AG10803 (cell line): ENCODE measurements at regions not wholly inside any gene's neighbourhood (a gene's known extent, or its start where the extent isn't known, plus 50 kb on each side); places are given as distances from the start of the nearest gene placed in this dataset.

ENCODE experiments used
- DNase-seq: peaks from one replicate; pipeline ENCODE4 v3.0.0; 2010; ENCODE audit warnings: low read depth
- H3K4me3 ChIP-seq: 2 replicates; pipeline ENCODE4 v1.5.1; 2011; ENCODE audit warnings: mild to moderate bottlenecking, low read length, control low read depth
- TF ChIP-seq, protein P1 (sequence below): conservative IDR thresholded peaks from 2 replicates; pipeline ENCODE4 v1.5.1; 2011; ENCODE audit warnings: mild to moderate bottlenecking, low read length, control low read depth, inconsistent platforms

DNA sequence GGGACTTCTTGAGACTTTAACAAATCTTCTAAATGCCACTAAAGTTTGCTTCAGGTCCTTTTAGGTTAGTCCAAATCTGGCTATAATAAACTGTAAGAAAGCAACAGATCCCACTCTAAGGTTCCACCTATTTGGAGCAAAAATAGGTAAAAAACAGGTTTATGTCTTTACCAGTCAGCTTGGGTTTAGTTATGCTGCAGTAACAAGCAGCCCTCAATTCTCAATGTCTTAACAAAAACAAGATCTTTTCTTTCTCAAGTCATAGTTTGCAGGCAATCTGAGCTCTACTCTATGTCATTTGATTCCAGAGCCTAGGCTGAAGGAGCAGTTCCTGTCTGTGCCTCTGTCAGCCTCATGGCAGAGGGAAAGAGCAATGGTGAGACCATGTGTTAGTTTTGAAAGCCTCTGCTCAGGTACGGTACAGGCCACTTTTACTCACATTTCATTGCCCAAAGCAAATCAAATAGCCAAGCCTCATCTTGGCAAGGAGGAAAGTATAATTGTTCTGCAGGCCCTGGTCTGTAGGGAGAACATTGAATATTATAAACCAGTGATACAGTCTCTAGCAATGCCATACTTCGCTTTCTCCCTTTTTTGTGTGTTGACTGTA is 108.6 kb downstream of the CD83 start:
- DNase-seq, result no peak
- no peak overlapping the region for H3K4me3 ChIP-seq
- TF ChIP-seq, protein P1, sequence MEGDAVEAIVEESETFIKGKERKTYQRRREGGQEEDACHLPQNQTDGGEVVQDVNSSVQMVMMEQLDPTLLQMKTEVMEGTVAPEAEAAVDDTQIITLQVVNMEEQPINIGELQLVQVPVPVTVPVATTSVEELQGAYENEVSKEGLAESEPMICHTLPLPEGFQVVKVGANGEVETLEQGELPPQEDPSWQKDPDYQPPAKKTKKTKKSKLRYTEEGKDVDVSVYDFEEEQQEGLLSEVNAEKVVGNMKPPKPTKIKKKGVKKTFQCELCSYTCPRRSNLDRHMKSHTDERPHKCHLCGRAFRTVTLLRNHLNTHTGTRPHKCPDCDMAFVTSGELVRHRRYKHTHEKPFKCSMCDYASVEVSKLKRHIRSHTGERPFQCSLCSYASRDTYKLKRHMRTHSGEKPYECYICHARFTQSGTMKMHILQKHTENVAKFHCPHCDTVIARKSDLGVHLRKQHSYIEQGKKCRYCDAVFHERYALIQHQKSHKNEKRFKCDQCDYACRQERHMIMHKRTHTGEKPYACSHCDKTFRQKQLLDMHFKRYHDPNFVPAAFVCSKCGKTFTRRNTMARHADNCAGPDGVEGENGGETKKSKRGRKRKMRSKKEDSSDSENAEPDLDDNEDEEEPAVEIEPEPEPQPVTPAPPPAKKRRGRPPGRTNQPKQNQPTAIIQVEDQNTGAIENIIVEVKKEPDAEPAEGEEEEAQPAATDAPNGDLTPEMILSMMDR, result no peak

DNA sequence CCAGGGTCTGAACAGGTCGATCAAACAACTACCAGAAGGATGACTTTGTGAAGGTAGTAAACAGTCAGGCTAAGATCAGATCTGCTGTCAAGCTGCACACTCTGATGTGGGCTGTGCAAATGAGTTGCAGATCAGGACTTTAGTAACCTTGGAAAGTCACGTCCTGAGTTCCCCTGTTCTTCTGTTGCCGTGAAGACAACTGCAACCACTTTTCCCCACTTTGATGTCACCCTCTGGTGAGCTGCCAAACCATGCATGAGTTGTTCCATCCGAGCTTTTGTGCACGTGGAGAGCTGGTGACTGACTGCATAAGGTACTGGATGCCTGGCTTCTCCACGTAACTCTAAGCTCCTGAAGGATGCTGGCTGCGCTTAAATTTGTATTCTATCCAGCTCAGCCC is 111.0 kb downstream of the CD83 start:
- TF ChIP-seq, protein P1, result no peak
- DNase-seq, result peak; percentile 79
- H3K4me3 ChIP-seq, result no peak overlapping the region

DNA sequence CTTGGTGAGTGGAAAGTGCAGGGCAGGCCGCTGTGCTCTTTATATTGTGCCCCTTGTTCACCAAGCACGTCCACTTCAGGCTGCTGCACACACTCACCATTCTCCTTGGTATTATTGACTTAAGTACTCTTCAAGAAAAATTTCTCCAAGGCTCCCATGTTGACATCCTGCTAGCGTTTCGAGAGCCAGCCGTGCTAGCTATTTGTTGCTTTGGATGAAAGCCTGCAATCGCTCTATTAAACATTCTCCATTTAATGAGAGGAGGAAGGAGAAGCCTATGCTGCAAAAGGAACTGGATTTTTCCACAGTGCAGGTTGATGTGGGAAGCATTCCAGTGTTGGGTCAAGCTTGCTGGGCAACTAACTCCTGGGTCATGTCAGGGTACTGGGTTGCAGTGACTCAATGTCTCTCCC is 113.5 kb downstream of the CD83 start:
- TF ChIP-seq, protein P1, result no peak
- H3K4me3 ChIP-seq, result no peak overlapping the region
- no peak for DNase-seq

DNA sequence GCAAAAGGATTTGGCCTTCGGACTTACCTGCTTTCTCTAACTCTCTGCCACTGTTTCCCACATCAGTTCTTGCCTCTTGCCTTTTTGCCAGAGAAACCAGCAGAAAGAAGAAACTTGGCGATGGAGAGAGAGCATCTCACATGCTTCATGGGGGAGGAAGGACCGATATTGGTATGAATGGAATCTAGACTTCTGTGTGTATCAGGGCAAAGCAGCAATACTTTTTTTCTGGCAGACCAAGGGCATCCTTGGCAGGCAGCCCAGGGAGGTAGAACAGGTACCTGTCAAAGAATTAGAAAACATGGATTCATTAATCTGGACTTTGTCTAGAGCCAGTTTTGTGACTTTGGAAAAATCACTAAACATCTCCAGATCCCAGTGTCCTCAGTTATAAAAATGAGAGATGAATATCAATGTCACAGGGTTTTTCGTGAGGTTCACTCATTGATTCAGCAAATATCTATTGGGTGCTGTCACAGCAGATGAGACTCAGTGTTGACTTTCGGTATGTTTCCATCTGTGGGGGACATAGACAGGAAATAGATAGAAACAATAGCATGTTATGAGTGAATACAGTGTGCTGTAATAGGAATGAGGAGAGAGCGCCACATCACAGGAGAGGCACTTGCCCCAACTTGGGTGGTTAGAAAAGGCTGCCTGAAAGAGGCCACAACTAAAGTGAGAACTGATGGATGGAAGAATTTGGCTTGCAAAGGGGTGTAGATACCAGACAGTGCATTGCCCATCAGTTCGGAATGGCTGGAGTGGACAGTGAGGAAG is 114.1 kb downstream of the CD83 start:
- TF ChIP-seq, protein P1, result no peak
- no peak overlapping the region for H3K4me3 ChIP-seq
- DNase-seq, result peak; percentile 13

DNA sequence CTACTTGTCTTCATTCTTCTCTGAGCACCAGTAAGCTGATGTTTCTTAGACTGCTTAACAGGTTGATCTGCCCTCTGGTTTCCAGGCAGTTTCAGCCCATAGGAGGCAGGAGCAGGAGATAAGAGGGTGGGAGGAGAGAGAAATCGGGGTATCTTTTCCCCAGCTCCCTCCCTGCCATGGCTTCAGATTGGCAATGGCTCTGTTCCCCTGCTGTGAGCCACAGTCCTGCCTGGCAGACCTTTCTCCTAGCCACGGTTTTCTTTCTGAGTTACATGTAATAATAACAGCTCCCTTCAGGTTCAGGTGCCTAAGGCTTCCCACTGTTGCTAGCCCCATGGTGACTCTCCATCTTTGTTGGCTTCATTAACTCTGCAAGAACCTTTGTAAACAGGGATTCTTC is 115.3 kb downstream of the CD83 start:
- TF ChIP-seq, protein P1, result no peak
- no peak for DNase-seq
- H3K4me3 ChIP-seq, result no peak overlapping the region

DNA sequence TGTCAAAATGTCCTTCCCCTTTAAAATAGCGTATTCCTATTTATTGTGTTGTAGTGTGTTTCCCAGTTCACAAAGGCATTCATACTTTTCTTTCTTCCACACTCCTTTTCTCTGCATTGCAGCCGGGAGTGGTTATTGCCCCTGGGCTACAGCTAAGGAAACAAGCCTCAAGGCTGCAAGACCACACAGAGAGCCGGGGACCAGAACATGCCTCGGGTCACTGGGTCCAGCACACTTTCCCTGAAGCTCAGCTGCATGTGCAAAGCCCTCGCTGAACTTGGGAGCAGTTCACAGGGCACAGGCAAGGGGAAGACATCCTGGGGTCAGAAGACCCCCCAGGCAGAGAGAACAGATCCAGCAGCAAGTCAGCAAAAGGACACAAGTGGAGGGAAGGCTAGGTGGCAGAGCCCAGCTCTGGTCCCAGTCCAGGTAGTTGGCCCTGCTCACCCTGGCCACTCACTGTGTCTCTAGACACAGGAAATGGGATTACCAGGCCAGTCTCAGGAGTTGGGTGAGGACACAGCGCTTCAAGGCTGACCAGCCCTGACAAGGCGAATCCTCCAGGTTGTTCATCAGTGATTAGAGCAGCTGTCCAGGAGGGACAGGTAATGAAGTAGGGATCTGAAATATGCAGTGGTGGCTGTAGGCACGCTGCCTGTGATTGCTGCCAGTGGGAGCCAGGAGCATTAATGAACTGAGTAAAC is 118.2 kb downstream of the CD83 start:
- TF ChIP-seq, protein P1, result no peak
- no peak for DNase-seq
- H3K4me3 ChIP-seq, result no peak overlapping the region
